NCI-H1092 treated with DMSO at 0.1 percent for 48 hours (cell line): ENCODE measurements at regions not wholly inside any gene's neighbourhood (a gene's known extent, or its start where the extent isn't known, plus 50 kb on each side); places are given as distances from the start of the nearest gene placed in this dataset.
"Not testable (repeated sequence)": the region's sequence is repeated elsewhere in the genome, so short reads cannot be mapped to it uniquely, and the experiment has no call there.

Experiments
- DNase-seq: peaks from one replicate; lab custom pipeline; 2025; lab: John Stamatoyannopoulos, UW

DNA sequence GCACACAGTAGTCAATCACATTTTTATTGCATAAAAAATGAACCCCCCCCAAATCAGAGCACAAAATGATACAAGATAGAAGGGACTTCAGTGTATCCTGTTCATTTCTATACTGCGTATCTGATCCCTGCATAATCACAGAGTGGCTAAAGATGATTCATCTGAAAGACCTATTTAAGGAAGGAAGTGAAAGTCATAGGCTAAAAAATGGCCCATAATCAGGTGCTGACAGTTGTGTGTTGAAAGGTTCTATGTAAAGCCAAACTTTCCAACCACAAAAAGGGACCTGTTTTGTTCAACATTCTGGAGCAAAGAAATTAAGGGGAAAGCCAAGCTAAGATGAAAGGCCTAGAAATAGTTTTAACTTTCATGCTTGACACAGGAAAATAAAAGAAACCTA is 147.8 kb upstream of the ATP2B1 start:
- no peak for DNase-seq

DNA sequence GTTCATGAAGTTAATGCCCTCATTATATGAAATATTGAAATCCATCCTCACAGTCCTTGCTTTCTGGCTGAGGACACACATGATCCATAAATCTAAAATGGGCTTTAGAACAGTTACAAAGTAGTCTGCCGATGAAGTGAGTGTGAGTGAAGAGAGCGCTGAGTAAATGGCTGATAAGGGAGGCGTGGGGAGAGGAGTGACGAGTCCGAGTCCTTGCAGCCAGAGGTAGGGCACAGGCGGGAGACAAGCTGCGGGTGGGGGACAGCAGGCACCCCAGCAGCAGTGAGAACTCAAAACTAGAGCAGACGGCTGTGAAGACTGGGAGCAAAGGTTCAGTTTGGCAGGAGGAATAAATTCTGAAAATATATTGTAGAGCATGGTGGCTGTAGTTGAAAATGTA is 140.1 kb upstream of the ATP2B1 start:
- no peak for DNase-seq

DNA sequence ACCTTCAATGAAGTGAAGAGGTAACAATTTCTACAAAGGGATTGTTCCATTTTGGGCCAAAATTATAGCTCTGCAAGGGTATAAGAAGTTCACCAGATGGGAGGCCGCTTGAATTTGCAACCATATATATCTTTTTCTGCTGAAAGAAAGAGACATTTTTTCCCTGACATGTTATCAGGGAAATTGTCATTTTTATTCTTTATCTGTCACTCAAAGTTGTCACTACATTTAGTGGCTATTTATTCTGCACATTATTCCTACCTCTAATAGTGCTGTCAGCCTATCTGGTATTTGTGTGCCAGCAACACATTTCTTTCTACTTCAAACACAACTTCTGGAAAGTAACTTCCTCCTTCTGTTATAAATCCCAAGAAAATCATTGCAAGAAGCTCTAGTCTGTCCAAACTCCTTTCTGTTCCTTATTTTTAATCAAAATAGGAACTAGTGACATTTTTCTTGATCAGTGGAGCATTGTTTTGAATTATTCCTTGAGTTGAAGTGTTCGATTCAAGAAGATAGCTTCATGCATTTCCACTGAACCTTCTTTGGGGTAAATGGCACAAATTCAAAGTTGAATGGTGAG is 137.9 kb upstream of the ATP2B1 start:
- DNase-seq: no peak

DNA sequence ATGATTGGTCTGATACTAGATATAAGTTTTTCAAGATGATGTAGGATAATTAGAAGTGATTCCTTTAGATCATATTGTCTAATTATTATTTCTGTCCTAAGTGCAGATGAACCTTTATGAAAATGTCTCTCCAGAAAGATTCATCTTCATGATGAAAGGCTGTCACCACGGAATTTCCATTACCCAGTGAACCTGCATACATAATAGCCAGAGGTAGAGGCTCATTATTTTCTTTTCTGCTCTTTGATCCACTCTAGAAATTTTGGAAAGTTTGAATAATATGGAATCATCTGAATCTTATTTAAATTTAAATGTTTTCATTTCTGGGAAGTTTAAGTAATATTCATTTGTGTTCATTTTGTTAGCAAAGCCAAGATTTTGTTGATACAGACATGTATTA is 137.1 kb upstream of the ATP2B1 start:
- DNase-seq: no peak

DNA sequence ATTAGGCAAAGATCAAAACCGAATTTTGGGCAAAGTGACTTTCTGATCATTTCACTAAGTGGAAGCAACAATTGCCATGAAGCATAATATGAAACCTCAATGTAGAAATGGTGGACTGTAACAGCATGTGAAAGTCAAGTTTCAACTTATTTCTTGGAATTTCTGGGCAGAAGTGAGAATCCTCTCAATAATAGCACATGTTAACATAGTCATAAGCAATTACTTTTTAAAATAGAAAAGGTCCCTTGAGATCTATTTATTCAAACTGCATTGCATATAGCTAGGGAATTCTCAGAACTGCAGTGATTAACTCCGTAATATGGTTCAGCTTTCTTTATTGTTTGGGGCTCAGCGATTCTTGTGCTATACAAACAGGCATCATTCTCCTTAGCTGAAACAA is 136.7 kb upstream of the ATP2B1 start:
- no peak for DNase-seq

DNA sequence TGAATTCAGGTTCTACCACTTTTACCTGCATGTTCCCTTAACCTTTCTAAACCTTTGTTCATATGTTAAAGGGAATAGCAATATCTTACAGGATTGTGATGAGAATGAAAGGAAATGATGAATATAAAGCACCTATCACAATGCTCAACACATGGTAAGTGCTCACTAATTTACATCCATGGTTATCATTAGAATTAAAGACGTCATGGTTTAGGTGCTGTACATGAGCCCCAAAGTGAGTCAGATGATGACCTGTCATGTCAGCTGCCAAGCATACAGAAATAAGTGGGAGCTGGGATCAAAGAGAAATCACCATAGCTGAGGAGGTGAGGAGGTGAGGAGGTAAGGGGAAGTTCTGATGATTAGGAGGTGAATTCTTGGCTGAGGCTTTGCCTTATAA is 135.9 kb upstream of the ATP2B1 start:
- DNase-seq: no peak

DNA sequence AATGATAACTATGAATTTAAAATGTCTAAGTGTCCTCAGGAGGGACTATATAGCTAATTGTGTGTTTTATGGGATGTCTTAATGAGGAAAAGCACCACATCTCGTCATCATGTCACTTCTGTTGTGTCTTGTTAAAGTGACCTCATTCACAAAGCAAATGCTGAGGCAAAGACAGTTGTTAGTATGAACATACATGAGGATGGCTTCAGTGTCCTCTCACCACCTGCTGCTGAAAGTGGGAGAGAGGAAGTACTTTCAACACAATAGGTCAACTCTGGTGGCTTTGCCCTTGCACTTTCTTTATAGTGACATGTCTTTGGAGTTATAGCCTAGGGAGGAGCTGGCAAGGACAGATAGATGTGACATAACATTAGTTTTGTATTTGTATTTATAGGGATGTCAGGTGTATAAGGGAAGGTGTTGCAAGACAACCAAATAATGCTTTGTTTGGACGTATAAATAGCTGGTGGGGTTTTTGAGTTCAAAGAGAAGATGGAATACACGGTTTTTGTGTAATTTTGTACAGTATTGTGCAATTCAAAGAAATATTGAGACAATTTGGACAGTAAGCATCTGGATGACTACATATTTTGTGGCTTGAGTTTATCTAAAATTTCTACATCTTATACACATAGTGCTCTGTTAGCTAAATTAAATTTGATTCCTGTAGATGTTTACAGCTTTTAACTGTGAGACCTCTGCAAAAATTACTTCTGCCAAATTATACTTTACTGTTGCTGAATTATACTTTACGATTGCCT is 131.7 kb upstream of the ATP2B1 start:
- no peak for DNase-seq

DNA sequence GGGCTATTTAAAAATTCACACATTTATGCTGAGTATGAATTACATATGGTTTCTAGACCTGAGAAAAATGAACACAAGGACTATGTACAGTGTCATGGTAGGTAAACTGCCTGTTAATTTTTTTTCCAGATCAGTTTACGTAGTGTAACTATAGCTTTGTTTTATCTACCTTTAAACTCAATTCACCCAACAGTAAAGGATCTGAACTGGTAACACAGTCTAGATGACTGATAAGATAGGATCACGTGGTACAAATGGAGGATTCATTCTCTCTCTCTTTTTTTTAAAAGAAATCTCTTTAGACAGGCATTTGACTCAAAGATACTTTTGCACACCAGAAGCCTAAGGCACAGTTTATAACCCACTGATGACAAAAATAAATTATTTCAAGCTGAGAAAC is 130.8 kb upstream of the ATP2B1 start:
- no peak for DNase-seq

DNA sequence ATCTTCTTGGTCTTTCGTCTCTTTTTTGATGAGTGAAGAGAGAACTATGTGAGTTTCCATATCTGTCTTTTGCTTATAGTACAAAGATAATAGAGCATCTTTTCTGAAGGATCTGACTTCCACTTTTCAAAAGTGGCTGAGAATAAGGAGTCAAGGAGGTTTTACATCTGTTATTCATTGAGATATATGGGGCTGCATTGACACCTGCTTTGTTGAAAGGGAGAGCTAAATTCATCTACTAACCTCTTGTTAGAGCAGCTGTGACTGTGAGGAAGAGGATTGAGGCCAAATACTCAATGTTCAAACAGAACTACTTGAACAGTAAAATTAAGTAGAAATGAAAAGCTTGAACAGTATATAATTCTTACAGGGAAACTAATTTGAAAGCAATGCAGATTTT is 130.2 kb upstream of the ATP2B1 start:
- no peak for DNase-seq

DNA sequence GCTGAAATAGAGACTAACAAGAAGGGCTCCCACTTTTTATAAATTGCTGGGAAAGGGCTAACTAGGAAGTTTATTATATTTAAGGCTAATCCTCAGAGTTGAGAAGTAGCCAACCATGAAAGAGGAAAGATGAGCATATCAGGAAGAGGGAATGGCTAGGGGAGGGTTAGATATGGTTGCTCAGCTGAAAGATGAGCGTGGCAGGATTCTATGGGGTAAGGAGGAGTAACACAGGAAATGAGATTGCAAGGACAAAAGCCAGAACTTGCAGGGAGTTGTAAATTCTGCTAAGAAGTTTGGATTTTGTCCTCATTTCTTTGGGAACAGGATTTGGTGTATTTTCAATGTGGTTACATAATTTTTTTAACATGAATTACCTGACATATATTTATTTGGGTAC is 127.4 kb upstream of the ATP2B1 start:
- DNase-seq: no peak

DNA sequence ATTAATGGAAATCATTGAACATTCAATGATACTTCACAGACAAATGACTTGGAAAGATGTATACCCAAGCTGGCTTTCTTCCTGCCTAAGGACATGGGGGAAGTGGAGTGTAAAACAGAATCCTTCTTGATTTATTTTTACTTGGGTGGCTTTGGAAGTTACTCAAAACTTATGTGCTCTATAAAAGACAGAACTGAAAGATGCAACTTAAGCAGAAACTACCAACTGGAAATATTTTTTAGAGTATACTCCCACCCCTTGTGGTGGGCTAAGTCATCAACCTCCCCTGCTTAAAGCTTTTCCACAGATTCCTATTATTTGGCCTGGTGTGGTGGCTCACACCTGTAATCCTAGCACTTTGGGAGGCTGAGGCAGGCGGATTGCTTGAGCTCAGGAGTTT is 126.0 kb upstream of the ATP2B1 start:
- DNase-seq: no peak

DNA sequence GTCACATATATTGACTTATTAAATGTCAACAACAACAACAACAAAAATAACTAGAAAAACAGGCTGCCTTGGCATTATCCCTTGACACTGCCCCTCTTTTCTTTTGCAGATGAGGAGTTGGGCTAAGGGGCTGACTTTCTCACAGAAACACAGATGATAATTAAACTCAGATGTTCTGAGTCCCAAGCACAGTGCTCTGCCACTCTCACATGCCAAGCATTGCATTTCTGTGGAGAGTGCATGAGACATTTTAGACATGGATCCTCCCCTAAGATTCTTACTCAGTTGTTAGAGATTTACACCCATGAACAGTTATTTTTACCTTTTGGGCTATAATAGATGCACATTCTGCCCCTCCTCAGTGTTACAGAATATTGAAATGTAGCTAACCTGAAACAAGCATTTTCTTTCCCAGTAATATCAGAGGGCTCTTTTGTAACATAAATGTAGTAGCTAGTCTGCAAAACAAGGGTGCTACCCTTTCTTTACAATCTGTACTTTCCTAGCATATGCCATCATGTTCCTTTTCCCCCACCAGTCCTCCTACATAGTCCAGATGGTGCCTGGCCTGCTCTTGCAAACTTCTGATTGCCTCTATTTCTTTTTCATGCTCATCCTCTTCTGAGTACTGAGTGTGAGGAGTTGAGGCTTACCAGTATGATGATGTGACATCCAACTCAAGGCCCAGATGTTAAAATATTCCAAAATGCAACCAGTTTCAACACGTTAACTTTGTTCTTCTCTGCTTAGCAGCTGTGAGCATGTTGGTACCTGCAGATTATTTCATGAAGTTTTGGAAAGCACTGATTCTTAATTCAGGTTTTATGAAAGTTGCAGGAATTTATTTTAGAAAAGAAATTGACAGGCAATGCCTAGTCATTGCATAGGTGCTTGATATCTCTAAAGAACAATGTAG is 125.0 kb upstream of the ATP2B1 start:
- no peak for DNase-seq

DNA sequence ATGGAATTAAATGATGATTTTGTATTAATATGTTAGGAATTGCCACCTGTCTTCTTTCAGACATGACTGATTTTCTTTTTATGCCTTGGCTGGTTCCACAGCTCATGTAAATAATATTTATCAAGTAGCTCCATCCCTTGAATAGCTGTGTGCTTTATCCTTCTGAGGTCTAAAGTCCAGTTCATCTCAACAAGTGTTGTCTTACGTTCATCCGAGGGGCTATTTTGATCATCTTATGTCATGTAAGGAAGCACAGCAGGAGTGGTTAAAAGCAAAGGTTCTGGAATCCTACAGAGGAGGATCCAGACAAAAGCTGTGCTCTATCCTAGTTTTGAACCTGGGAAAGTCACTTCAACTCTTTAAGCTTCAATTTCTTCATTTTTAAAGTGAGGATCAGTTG is 123.7 kb upstream of the ATP2B1 start:
- no peak for DNase-seq

DNA sequence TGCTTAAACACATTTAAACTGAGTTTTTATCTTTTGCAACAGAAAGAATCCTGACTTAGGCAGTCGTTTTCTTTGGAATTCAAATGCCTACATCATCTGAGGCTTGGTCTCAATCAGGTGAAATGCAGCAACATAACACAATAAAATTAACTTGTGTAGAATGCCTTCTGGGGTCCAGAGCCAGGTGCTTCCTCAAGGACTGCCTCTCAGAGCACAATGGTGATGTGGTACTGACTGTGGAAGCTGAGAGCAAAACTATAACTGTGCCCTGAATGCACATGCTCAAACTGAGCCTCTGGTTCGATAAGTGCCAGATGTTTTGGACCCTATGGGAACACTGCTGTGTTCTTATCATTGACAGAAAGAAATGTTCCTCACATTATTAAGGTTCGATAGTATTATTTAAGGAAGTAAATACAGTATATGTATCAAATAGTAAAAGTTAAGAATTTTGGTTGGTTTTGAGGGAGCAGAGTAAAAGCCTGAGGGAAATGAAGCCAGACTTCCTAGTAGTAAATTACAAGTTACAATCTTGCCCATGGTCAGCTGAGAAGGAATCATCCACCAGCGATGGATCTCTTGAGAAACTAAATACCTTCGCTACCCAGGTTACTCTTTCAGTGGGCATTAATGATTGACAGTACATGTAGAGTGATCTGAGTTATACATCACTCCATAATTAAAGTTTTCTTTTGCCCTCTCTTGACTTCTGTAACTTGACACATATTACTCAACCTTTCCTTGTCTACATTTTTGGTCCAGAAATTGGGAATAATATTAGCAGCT is 122.9 kb upstream of the ATP2B1 start:
- no peak for DNase-seq

DNA sequence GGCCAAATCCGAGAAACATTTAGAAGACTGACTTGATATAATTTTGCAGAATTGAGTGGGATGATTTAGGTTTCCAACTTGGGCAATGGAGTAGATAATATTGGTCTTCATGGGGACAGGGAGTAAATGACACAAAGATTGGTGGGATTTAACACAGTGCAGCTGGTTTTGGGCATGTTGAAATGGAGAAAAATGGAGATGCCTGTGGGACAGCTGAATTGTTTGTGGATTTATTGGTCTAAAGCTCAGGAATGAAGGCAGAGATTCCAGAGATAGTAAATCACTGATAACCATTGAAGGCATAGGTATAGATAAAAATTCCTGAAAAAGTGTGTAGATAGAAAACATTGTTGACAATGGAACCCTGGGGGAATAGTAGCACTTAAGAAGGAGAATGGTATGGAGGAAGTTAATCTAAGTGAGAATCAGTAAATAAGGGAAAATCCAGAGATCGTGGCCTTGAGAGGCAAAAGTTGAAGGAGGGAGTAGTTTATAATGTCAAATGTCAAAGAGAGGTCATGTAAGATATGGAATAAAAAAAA is 120.9 kb upstream of the ATP2B1 start:
- no peak for DNase-seq

DNA sequence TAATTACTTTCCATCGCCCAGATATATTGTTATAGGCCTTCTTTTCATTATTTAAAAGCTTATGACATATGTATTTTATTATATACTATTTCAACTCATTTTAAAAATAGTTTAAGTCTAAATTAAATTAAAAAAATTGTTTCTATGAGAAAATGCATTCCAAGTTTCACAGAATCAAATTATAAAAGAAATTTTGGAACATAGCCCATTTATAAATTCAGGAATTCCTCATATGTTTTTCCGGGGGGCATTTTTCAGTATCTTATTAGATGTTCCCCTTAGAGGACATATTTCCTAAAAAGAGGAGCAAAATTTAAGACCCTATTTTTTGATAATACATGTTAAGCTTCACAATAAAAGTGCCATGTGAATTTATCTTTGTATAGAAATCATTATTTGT is 119.9 kb upstream of the ATP2B1 start:
- DNase-seq: no peak

DNA sequence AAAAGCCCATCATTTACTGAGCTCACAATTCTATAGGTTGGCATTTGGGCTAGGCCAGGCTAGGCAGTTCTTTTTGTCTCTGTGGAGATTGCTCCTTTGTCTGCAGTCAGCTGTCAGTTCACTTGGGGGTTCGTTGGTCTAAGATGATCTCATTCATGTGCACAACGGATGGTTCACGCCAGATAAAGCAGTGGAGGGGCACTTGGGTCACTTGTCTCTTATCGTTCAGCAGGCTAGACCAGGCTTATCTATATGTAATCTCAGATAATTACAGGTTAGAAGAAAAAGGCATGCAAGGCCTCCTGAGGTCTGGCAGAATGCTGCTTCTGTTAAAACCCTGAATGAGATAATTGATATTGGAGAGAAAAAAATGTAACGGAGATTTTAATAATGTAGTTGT is 119.0 kb upstream of the ATP2B1 start:
- peak; percentile 9 for DNase-seq

DNA sequence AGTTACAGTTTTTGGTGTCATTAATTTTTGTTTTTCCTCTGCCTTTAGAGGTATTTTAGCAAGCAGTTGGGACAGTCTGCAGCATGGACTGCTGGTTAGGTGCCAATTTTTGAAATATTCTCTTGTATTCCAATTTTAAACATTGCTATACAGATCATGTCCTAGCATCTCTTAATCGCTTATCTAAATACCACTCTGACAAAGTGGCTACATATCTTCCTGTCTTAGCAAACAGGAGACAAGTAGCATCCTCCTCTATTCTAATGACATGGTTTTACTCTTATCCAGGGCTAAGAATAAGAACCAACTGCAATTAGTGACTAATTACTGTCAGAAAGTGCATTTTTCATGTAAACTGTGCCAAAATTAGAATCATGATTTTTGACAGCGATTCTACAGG is 117.8 kb upstream of the ATP2B1 start:
- DNase-seq: no peak

DNA sequence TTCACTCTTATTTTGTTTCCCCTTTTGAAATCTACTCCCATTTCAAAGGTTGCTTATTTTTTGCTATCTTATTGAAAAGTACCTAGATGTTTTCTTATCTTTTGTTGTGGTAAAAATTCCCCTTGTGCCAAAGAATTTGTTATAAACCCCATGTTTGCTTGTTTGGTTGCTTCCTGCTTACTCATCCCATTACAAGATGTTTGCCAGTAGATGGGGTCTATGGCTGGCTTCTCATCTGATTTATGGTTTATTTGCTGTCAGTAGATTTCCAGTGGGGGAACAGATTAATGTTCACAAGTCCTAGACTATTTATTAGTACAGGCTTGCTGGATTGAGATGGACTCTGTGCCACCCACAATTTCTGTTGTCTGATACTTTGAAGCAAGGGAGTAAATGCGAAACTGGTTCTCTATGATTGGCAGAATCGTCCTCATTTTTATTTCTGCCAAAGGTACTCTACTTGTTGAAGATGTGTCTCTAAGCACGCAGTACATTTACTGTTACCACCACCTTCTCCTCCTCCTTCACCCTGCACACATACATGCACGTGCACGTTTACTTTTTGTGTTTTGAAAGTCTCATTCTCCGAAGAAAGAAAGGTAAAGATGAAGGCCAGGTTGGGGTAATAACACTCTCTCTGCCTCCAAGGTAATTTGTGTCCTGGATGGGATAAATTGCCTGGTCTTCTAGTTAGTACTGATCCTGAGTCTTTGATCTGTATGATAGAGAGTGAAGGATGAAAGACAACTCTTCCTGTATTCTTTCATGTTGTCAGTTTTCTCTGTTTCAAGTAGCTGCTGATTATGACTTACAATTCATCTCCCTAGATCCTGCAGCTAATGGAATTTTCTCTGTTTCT is 117.2 kb upstream of the ATP2B1 start:
- DNase-seq: no peak

DNA sequence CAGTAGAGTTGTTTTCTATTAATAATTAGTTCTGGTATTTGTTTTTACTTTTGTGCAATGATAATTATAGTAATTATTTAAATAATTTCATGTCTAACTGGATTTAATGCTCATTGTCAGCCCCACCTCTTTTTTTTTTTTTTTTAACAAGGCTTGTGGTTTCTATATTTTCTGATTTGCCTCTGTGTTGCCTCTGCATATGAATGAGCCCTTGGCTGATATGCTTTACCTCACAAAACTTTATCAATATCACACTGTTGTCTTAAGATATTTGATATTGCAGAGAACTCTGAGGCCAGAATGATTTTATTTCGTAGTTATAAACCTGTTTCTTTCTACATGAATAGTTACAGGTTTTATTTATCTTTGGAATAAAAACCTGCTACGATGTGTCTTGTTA is 116.2 kb upstream of the ATP2B1 start:
- DNase-seq: no peak

DNA sequence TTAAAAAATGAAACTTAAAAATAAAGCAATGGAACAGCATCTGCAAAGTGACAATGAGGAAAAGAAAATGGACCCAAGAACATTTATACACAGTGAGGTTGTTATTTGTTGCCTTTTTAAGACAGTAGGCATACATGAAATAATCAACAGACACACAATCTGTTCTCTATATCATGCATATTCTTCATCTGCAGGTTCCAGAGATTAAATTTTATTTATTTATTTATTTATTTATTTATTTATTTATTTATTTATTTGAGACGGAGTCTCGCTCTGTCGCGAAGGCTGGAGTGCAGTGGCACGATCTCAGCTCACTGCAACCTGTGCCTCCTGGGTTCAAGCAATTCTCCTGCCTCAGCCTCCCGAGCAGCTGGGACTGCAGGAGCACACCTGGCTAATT is 114.4 kb upstream of the ATP2B1 start:
- DNase-seq: not testable (repeated sequence)
